ENCODE measurements at regions not wholly inside any gene's neighbourhood (a gene's known extent, or its start where the extent isn't known, plus 50 kb on each side); places are given as distances from the start of the nearest gene placed in this dataset.
"Not testable (repeated sequence)": the region's sequence is repeated elsewhere in the genome, so short reads cannot be mapped to it uniquely, and the experiment has no call there.

DNA sequence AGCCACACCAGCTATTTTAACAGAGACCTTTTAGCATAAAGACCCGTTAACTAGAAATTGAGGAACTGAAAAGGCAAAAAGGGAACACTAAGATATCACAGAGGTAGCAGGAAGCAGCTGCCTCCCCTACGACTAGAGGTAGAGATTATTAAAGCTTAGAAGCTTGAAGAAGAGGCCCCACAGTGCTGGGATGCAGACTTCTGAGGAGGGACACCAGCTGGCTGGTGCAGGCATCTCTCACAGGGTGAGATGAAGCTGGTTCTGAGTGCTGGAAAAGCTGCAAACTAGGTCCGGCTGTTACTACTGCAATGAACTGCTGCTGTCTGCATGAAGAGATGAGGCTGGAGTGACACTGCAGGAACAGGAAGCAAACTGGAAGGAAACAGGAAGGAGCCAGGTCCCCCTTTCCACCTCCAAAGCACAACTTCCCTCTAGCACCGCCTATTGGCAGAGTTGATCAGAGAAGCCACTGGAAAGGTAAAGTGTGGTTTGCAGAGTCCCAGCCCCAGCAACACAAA lies 61.2 kb upstream of the MRPS9 start:
- no peak for DNase-seq (ENCODE audit: low read depth, low spot score)

DNA sequence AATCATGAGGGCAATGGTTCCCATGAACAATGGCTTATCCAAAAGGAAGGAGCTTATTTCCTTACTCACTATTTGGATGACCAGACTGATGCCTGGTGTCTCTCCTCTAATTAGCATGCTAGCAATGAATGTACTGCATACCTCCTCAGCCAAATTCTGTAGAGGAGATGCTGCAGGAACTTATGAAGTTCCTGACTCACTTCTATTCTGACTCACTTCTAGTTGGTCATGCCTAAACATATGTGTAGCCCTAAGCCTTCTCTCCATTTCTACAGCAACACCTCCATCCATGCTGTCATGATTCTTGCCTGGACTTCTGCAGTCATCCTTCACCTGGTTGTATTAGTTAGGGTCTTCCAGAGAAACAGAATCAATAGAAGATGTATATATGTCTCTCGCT lies 59.9 kb upstream of the MRPS9 start:
- no peak for DNase-seq (ENCODE audit: low read depth, low spot score)

DNA sequence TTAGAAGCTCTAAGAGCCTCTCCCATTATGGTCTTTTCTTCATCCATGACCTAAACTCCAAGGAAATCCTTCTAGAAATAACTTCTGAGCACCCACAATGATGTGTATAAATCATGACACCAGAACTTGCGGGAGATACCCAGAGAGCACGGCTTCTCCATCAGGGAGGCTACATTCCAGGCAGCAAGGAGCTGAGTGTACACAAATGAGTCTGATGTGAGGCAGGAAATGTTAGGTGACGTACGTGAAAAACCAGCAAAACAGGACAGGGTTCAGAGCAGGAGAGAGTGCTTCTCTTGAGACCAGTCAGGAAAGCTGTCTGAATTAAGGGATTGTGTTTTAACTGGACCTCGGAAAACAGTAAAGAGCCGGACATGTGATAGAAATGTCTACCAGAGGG lies 58.1 kb upstream of the MRPS9 start:
- DNase-seq (ENCODE audit: low read depth, low spot score): not testable (repeated sequence)

DNA sequence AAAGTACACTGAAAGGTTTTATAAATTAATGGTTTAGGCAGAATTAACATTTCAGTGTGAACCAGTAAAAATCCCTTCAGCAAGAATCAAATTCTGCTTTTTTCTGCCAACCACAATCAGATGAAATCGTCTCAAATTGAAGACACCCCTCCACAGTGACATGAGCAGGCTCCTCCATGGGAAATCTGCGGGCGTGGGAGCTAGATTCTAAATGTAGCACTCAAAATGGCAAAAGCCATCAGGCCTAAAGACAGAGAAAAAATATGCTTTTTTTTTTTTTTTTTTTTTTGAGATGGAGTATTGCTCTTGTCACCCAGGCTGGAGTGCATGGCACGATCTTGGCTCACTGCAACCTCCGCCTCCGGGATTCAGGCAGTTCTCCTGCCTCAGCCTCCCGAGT lies 55.8 kb upstream of the MRPS9 start:
- DNase-seq (ENCODE audit: low read depth, low spot score): no peak

Data from astrocyte of the hippocampus (primary cell).